MCF 10A (cell line): ENCODE measurements at regions not wholly inside any gene's neighbourhood (a gene's known extent, or its start where the extent isn't known, plus 50 kb on each side); places are given as distances from the start of the nearest gene placed in this dataset.
"Not testable (repeated sequence)": the region's sequence is repeated elsewhere in the genome, so short reads cannot be mapped to it uniquely, and the experiment has no call there.

Experiments
- BruUV-seq: library from RNA; stranded (reverse); fragments of 400-500 nt; replicated peaks from 2 replicates; lab custom pipeline; 2021; lab: Mats Ljungman, UMichigan
- CTCF ChIA-PET: fragments of 300-600 bp; sonication (Branson Sonifier 250); formaldehyde crosslinking; extraction: SDS; loops from one replicate; lab custom pipeline; 2021; ENCODE audit warnings: antibody characterized with exemption, inconsistent platforms; lab: Yijun Ruan, JAX
- POLR2A ChIA-PET: fragments of 300-600, 350-650 bp; sonication (Branson Sonifier 250); formaldehyde crosslinking; extraction: SDS; loops from one replicate; lab custom pipeline; 2020; ENCODE audit warnings: antibody characterized with exemption, inconsistent platforms; lab: Yijun Ruan, JAX
- DNase-seq: peaks from one replicate; pipeline ENCODE4 v3.0.0-alpha.2; 2018; ENCODE audit not compliant: unreplicated experiment
- H3K27ac Mint-ChIP-seq: one replicate; pipeline ENCODE4 v1.8.0; 2022; ENCODE audit warnings: mild to moderate bottlenecking, low read depth, mixed read lengths; ENCODE audit not compliant: unreplicated experiment
- H3K27me3 Mint-ChIP-seq: one replicate; pipeline ENCODE4 v1.8.0; 2022; ENCODE audit warnings: mixed read lengths; ENCODE audit not compliant: insufficient read depth, unreplicated experiment
- H3K36me3 Mint-ChIP-seq: one replicate; pipeline ENCODE4 v1.8.0; 2022; ENCODE audit warnings: mild to moderate bottlenecking, moderate library complexity, mixed read lengths; ENCODE audit not compliant: insufficient read depth, unreplicated experiment
- H3K4me1 Mint-ChIP-seq: one replicate; pipeline ENCODE4 v1.8.0; 2022; ENCODE audit warnings: mixed read lengths; ENCODE audit not compliant: insufficient read depth, unreplicated experiment
- H3K4me3 Mint-ChIP-seq: one replicate; pipeline ENCODE4 v1.8.0; 2022; ENCODE audit warnings: mild to moderate bottlenecking, moderate library complexity, mixed read lengths; ENCODE audit not compliant: unreplicated experiment
- H3K9me3 Mint-ChIP-seq: one replicate; pipeline ENCODE4 v1.8.0; 2022; ENCODE audit warnings: mixed read lengths; ENCODE audit not compliant: unreplicated experiment
- CTCF ChIP-seq: fragments of 200-600 bp; IDR thresholded peaks from one replicate; pipeline ENCODE4 v1.8.0; 2022; ENCODE audit warnings: antibody characterized with exemption, mild to moderate bottlenecking; ENCODE audit not compliant: unreplicated experiment
- intact Hi-C: fragments of 100-400 bp; cut with micrococcal nuclease; formaldehyde crosslinking; loops from 2 replicates; pipeline ENCODE4 v1.14.1; 2022

- DNase-seq, result no peak
- intact Hi-C loops, result no loop called here
- Mint-ChIP-seq H3K27me3 (no peaks in the 10 kb centered on the region), H3K4me3 (no peak overlapping the region), H3K36me3 (no peaks in the 10 kb centered on the region), H3K4me1 (no peaks in the 10 kb centered on the region), H3K27ac (no peak overlapping the region), H3K9me3 (no peaks in the 10 kb centered on the region)
- ChIA-PET POLR2A (interaction anchor here (1.2 kb wide), 1 partner anchor 18 kb away, joined by 3 read pairs; no protein-coding TSS in a partner anchor), CTCF (interaction anchor here (0.6 kb wide), 1 partner anchor 10 kb away, joined by 3 read pairs; no protein-coding TSS in a partner anchor)
- TF ChIP-seq CTCF, result no peak
- BruUV-seq, result no TSS peak
Measured at GRCh38 chr6:8803181-8803760, 367.9 kb upstream of the SLC35B3 start.

DNA sequence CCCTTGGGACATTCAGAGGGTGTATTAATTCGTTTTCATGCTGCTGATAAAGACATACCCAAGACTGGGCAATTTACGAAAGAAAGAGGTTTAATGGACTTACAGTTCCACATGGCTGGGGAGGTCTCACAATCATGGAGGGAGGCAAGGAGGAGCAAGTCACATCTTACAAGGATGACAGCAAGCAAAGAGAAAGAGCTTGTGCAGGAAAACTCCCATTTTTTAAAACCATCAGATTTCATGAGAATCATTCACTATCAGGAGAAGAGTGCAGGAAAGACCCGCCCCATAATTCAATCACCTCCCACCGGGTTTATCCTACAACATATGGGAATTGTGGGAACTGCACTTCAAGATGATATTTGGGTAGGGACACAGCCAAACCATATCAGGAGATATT, 367.1 kb upstream of the SLC35B3 start:
- H3K36me3 Mint-ChIP-seq, POLR2A ChIA-PET: not testable (repeated sequence)

DNA sequence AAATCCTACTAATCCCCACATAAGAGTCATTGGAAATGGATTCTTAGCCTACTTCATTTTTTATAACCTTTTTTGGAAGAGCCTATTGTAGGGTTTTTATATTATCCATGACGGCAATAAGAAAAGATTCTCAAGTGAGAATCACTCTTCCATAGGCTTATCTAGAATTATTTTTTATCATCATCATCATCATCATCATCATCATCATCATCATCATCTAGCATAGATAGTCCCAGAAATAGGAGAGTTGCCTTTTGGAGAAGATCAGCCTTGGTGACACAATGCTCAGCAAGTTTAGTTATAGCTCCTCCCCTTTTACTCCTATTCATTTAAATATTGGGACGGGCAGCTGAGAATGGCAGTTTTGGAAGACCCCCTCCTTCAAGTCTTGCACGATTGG, 359.1 kb upstream of the SLC35B3 start:
- DNase-seq, result no peak
- CTCF ChIA-PET, result interaction anchor here (0.6 kb wide), 1 partner anchor 15 kb away, joined by 4 read pairs; no protein-coding TSS in a partner anchor
- BruUV-seq, result no TSS peak
- POLR2A ChIA-PET, result interaction anchor here (0.5 kb wide), 1 partner anchor 77 kb away, joined by 3 read pairs; no protein-coding TSS in a partner anchor
- Mint-ChIP-seq H3K9me3 (no peaks in the 10 kb centered on the region), H3K36me3 (peaks cover 6% of the 10 kb centered on the region), H3K27me3 (no peaks in the 10 kb centered on the region), H3K27ac (no peak overlapping the region), H3K4me1 (peaks cover 6% of the 10 kb centered on the region), H3K4me3 (no peak overlapping the region)
- intact Hi-C loops, result no loop called here
- TF ChIP-seq CTCF, result no peak

More for the DNA sequence above, 367.1 kb upstream of the SLC35B3 start:
- CTCF ChIA-PET, H3K27me3 Mint-ChIP-seq, H3K4me3 Mint-ChIP-seq, H3K9me3 Mint-ChIP-seq, H3K27ac Mint-ChIP-seq, DNase-seq, H3K4me1 Mint-ChIP-seq, BruUV-seq, intact Hi-C loops: not testable (repeated sequence)

GRCh38 chr6:8789878-8790277, 354.5 kb upstream of the SLC35B3 start:
- CTCF ChIA-PET, result no interaction called here
- H3K4me3 Mint-ChIP-seq, result no peak overlapping the region
- no peaks in the 10 kb centered on the region for H3K36me3 Mint-ChIP-seq
- intact Hi-C loops, result no loop called here
- POLR2A ChIA-PET, result interaction anchor here (0.5 to 0.7 kb wide), 2 partner anchors 8 to 507 kb away, joined by 4 to 5 read pairs; no protein-coding TSS in a partner anchor
- no peak for TF ChIP-seq CTCF
- H3K4me1 Mint-ChIP-seq, result peaks cover 6% of the 10 kb centered on the region
- no peak for DNase-seq
- no peaks in the 10 kb centered on the region for H3K9me3 Mint-ChIP-seq
- no peaks in the 10 kb centered on the region for H3K27me3 Mint-ChIP-seq
- no peak overlapping the region for H3K27ac Mint-ChIP-seq
- BruUV-seq, result no TSS peak
